ENCODE measurements at regions not wholly inside any gene's neighbourhood (a gene's known extent, or its start where the extent isn't known, plus 50 kb on each side); places are given as distances from the start of the nearest gene placed in this dataset.

- TF ChIP-seq CTCF (IDR thresholded peaks at IDR 0.05), result no peak
- TF ChIP-seq POLR2A (IDR thresholded peaks at IDR 0.05), result no peak
These were observed 424.0 kb downstream of the LTN1 start for GRCh38 chr21:28568692-28569091.

Data from uterus (tissue), 2 donors.